HCT116 (cell line): ENCODE measurements at regions not wholly inside any gene's neighbourhood (a gene's known extent, or its start where the extent isn't known, plus 50 kb on each side); places are given as distances from the start of the nearest gene placed in this dataset.

Experiments
- ATAC-seq: fragments of 200-7000 bp; cut with Tn5 transposase; 2 replicates; pipeline ENCODE4 v1.9.1; 2020; ENCODE audit warnings: mild to moderate bottlenecking, moderate library complexity
- BruUV-seq: library from RNA; stranded (reverse); fragments of 400-500 nt; replicated peaks from 2 replicates; lab custom pipeline; 2021; lab: Mats Ljungman, UMichigan
- CTCF ChIA-PET: fragments of 300-600 bp; sonication (Branson Sonifier 250); formaldehyde crosslinking; loops from one replicate; lab custom pipeline; 2021; ENCODE audit warnings: antibody characterized with exemption; lab: Charles Lee
- POLR2A ChIA-PET: fragments of 300-600, 350-600 bp; sonication (Branson Sonifier 250); formaldehyde crosslinking; loops from one replicate; lab custom pipeline; 2021; ENCODE audit warnings: antibody characterized with exemption; lab: Charles Lee
- RAD21 ChIA-PET, 2 experiments: fragments of 300-600 bp; sonication (Branson Sonifier 250); formaldehyde crosslinking; loops; one replicate each; lab custom pipeline; 2023; ENCODE audit warnings: low total read pairs in 2 of 2; ENCODE audit not compliant: uncharacterized antibody in 2 of 2, unreplicated experiment in 2 of 2, low non-redundant PET in 1 of 2; lab: Charles Lee
- DNase-seq: peaks from one replicate; pipeline ENCODE4 v3.0.0-alpha.2; 2010; ENCODE audit warnings: low read depth, low spot score
- H2AFZ ChIP-seq: fragments of 200-600 bp; shearing (Covaris generic), sonication (generic); 2 replicates; pipeline ENCODE4 v1.6.1; 2017; ENCODE audit warnings: low read depth, mixed run types, mixed read lengths, antibody characterized with exemption, low read length; ENCODE audit not compliant: poor library complexity, severe bottlenecking
- H3K27ac ChIP-seq: 2 replicates; pipeline ENCODE4 v1.5.1; 2012; ENCODE audit warnings: low read depth, low read length
- H3K27me3 ChIP-seq: fragments of 200-600 bp; sonication (generic); 2 replicates; pipeline ENCODE4 v1.6.1; 2016; ENCODE audit warnings: mixed run types, low read length, mixed read lengths; ENCODE audit not compliant: insufficient read depth
- H3K36me3 ChIP-seq, 2 experiments: fragments of 200-500 bp in 1 of 2; fragments of 200-600 bp in 1 of 2; sonication (Bioruptor generic) in 1 of 2; sonication (generic) in 1 of 2; 2 replicates each; pipeline versions ENCODE4 v1.5.1 to v1.6.1; 2014 to 2016; ENCODE audit warnings: low read length in 2 of 2, inconsistent platforms in 1 of 2, mixed read lengths in 1 of 2, mixed run types in 1 of 2; ENCODE audit not compliant: insufficient read depth in 2 of 2, control insufficient read depth in 1 of 2
- H3K4me1 ChIP-seq, 2 experiments: fragments of 200-600 bp in 1 of 2; sonication (generic) in 1 of 2; 2 replicates each; pipeline versions ENCODE4 v1.5.1 to v1.6.1; 2012 to 2017; ENCODE audit warnings: low read length in 2 of 2, inconsistent platforms in 1 of 2, mild to moderate bottlenecking in 1 of 2, mixed read lengths in 1 of 2, mixed run types in 1 of 2, moderate library complexity in 1 of 2; ENCODE audit not compliant: insufficient read depth in 2 of 2, control insufficient read depth in 1 of 2
- H3K4me2 ChIP-seq: fragments of 200-600 bp; sonication (generic); 2 replicates; pipeline ENCODE4 v1.6.1; 2017; ENCODE audit warnings: mixed run types, low read length, mixed read lengths
- H3K4me3 ChIP-seq, 2 experiments: fragments of 200-600 bp in 1 of 2; sonication (generic) in 1 of 2; replicated peaks in 1 of 2; 2 replicates each; pipeline ENCODE4 v1.5.1; 2011 to 2016; ENCODE audit warnings: low read length in 2 of 2, control low read depth in 1 of 2, low read depth in 1 of 2, mild to moderate bottlenecking in 1 of 2, mixed read lengths in 1 of 2, mixed run types in 1 of 2
- H3K79me2 ChIP-seq: fragments of 200-600 bp; sonication (generic); 2 replicates; pipeline ENCODE4 v1.6.1; 2017; ENCODE audit warnings: mild to moderate bottlenecking, mixed run types, low read length, moderate library complexity, mixed read lengths; ENCODE audit not compliant: insufficient read depth
- H3K9ac ChIP-seq: fragments of 200-600 bp; sonication (generic); 2 replicates; pipeline ENCODE4 v1.6.1; 2016; ENCODE audit warnings: low read length, mixed read lengths
- H3K9me2 ChIP-seq: fragments of 200-600 bp; sonication (generic), shearing (Covaris generic); 2 replicates; pipeline ENCODE4 v1.6.1; 2017; ENCODE audit warnings: mixed run types, mild to moderate bottlenecking, moderate library complexity; ENCODE audit not compliant: insufficient read depth
- H3K9me3 ChIP-seq, 2 experiments: fragments of 200-500 bp in 1 of 2; fragments of 200-600 bp in 1 of 2; sonication (Bioruptor generic) in 1 of 2; sonication (generic) in 1 of 2; 2 replicates each; pipeline ENCODE4 v1.6.1; 2014 to 2017; ENCODE audit warnings: low read length in 2 of 2, mixed read lengths in 2 of 2, inconsistent platforms in 1 of 2, low read depth in 1 of 2, mild to moderate bottlenecking in 1 of 2, mixed run types in 1 of 2, moderate library complexity in 1 of 2; ENCODE audit not compliant: control insufficient read depth in 1 of 2, insufficient read depth in 1 of 2
- H4K20me1 ChIP-seq: fragments of 200-600 bp; sonication (generic), shearing (Covaris generic); 2 replicates; pipeline ENCODE4 v1.6.1; 2017; ENCODE audit warnings: mixed run types, mild to moderate bottlenecking, moderate library complexity; ENCODE audit not compliant: insufficient read depth
- CEBPB ChIP-seq: IDR thresholded peaks from 2 replicates; pipeline ENCODE4 v1.6.1; 2012; ENCODE audit warnings: low read depth
- EGR1 ChIP-seq: IDR thresholded peaks from 2 replicates; pipeline ENCODE4 v1.6.1; 2012; ENCODE audit warnings: low read depth
- EZH2 ChIP-seq: fragments of 200-600 bp; sonication (generic); IDR thresholded peaks from 2 replicates; pipeline ENCODE4 v1.6.1; 2017; ENCODE audit warnings: antibody characterized with exemption, mixed run types
- FOSL1 ChIP-seq: IDR thresholded peaks from 2 replicates; pipeline ENCODE4 v1.6.1; 2012; ENCODE audit warnings: low read depth
- RAD21 ChIP-seq: IDR thresholded peaks from 2 replicates; pipeline ENCODE4 v1.6.1; 2012; ENCODE audit warnings: low read depth, mild to moderate bottlenecking
- REST ChIP-seq: IDR thresholded peaks from 2 replicates; pipeline ENCODE4 v1.6.1; 2012; ENCODE audit warnings: low read depth
- SIN3A ChIP-seq: IDR thresholded peaks from 2 replicates; pipeline ENCODE4 v1.6.1; 2012; ENCODE audit warnings: low read depth
- SP1 ChIP-seq: IDR thresholded peaks from 2 replicates; pipeline ENCODE4 v1.6.1; 2012; ENCODE audit warnings: low read depth
- SRF ChIP-seq: IDR thresholded peaks from 2 replicates; pipeline ENCODE4 v1.6.1; 2012; ENCODE audit warnings: low read depth
- TCF7L2 ChIP-seq: IDR thresholded peaks from 2 replicates; pipeline ENCODE4 v1.7.0; 2011; ENCODE audit warnings: borderline replicate concordance, inconsistent platforms; ENCODE audit not compliant: insufficient read depth, insufficient read length; ENCODE audit errors: extremely low read depth
- YY1 ChIP-seq: IDR thresholded peaks from 2 replicates; pipeline ENCODE4 v1.6.1; 2011; ENCODE audit warnings: low read length, low read depth, moderate library complexity, mild to moderate bottlenecking; ENCODE audit not compliant: insufficient replicate concordance; ENCODE audit errors: extremely low read depth
- ZBTB33 ChIP-seq: IDR thresholded peaks from 2 replicates; pipeline ENCODE4 v1.6.1; 2011; ENCODE audit warnings: mild to moderate bottlenecking, low read length, moderate library complexity; ENCODE audit not compliant: insufficient replicate concordance; ENCODE audit errors: extremely low read depth
- ZNF274 ChIP-seq: fragments of 200-500 bp; sonication (Bioruptor generic); IDR thresholded peaks from 2 replicates; pipeline ENCODE4 v1.6.1; 2014; ENCODE audit warnings: mild to moderate bottlenecking, low read depth, low read length, inconsistent platforms
- intact Hi-C: fragments of 100-400 bp; cut with micrococcal nuclease; formaldehyde crosslinking; loops from 2 replicates; pipeline ENCODE4 v1.10.0; 2022
- TF ChIP-seq, protein P1 (sequence below): IDR thresholded peaks from 2 replicates; pipeline ENCODE4 v1.6.1; 2012

DNA sequence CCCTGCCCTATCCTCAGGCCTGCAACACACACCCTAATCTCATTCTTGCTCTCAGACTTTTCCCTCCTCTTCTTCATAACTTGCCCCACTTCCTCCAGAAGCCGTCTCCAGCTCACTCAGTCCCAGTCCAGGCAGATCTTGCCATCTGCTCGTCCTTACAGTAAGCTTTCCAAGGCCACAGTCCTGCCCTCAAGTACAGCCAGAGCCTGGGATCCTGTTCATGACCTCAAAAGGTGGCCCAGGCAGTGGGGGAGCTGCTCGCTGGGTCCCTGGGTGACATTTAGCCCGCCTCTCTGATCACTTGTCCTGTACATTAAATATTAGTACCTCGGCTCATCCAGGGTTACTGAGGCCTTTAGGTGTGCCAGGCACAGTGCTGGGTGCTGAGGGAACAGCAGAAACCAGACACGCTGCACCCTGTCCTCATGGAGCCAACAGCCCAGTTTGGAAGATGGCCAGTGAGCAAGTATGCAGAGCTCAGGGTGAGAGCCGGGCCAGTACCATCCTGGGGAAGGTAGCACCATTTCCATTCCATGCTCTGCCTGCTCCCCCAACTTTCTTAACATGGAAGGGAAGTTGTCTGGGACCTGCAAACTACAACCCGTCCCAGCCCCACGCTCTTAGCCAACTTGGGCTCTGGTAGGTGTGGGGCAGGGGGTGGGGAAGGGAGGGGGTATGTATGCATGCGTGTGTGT lies 100.4 kb downstream of the C5orf15 start:
- H3K9me2 ChIP-seq: no peaks in the 10 kb centered on the region
- no peak overlapping the region for H3K27ac ChIP-seq
- no peak for ATAC-seq
- ChIA-PET RAD21 (no interaction called here), POLR2A (no interaction called here)
- intact Hi-C loops: loop anchor here (5.0 kb wide), 1 partner anchor 756 kb away; no protein-coding TSS in a partner anchor
- no peak for TF ChIP-seq ZNF274
- TF ChIP-seq EGR1: no peak
- TF ChIP-seq YY1: no peak
- TF ChIP-seq, protein P1, sequence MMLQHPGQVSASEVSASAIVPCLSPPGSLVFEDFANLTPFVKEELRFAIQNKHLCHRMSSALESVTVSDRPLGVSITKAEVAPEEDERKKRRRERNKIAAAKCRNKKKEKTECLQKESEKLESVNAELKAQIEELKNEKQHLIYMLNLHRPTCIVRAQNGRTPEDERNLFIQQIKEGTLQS: no peak
- TF ChIP-seq SRF: no peak
- no peak for TF ChIP-seq SP1
- no peak for TF ChIP-seq RAD21
- TF ChIP-seq, all 23 proteins: peak for 0
- Histone ChIP-seq H3K36me3 (no peaks in the 10 kb centered on the region), H3K4me3 (no peak overlapping the region), H3K27me3 (no peaks in the 10 kb centered on the region), H3K9ac (no peak overlapping the region), H3K79me2 (no peaks in the 10 kb centered on the region), H3K4me2 (no peak overlapping the region), H4K20me1 (no peaks in the 10 kb centered on the region), H3K4me1 (peaks cover 0 to 5% of the 10 kb centered on the region in 2 experiments; a peak in 1 of 4 replicates), H3K9me3 (no peaks in the 10 kb centered on the region), H2AFZ (no peak overlapping the region)
- no TSS peak for BruUV-seq
- CTCF ChIA-PET: no interaction called here
- DNase-seq: no peak

DNA sequence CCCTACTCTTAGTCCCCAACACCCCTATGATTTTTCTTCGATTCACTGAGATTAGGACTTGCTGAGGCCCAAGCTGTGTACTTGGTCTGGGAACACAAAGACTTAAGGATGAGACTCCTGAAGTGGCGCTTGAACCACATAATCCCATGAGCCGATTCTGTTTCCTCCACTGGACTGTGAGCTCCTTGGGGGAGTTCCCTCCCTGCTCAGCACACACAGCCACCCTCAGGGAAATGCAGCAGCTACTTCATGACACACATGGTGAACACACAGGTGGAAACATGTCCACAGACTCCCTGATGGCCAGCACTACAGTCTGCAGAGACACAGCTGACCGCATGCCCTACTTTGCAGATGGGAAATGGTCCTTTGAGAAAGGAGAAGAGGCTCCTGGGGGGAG lies 101.1 kb downstream of the C5orf15 start:
- peaks cover 0 to 5% of the 10 kb centered on the region in 2 experiments; a peak in 1 of 4 replicates for H3K4me1 ChIP-seq
- H3K79me2 ChIP-seq: no peaks in the 10 kb centered on the region
- no peaks in the 10 kb centered on the region for H4K20me1 ChIP-seq
- H3K9ac ChIP-seq: no peak overlapping the region
- no peaks in the 10 kb centered on the region for H3K27me3 ChIP-seq
- H3K9me3 ChIP-seq: no peaks in the 10 kb centered on the region
- no peak overlapping the region for H3K4me3 ChIP-seq
- no peak overlapping the region for H2AFZ ChIP-seq
- no peak for ATAC-seq
- ChIA-PET CTCF (no interaction called here), POLR2A (no interaction called here), RAD21 (no interaction called here)
- intact Hi-C loops: loop anchor here (5.0 kb wide), 1 partner anchor 755 kb away; no protein-coding TSS in a partner anchor
- no peaks in the 10 kb centered on the region for H3K36me3 ChIP-seq
- no peak overlapping the region for H3K27ac ChIP-seq
- no peak overlapping the region for H3K4me2 ChIP-seq
- no TSS peak for BruUV-seq
- no peaks in the 10 kb centered on the region for H3K9me2 ChIP-seq
- DNase-seq: no peak
- TF ChIP-seq EZH2: no peak
- TF ChIP-seq YY1: no peak
- TF ChIP-seq SP1: no peak
- TF ChIP-seq ZBTB33: no peak
- no peak for TF ChIP-seq CEBPB
- no peak for TF ChIP-seq REST
- TF ChIP-seq TCF7L2: no peak
- no peak for TF ChIP-seq SIN3A
- TF ChIP-seq FOSL1: no peak
- no peak for TF ChIP-seq ZNF274
